Activated CD4-positive, alpha-beta T cell treated with anti-CD3 and anti-CD28 coated beads, Interleukin-2, amount 50 U/mL, for 48 hours (primary cell): ENCODE measurements at regions not wholly inside any gene's neighbourhood (a gene's known extent, or its start where the extent isn't known, plus 50 kb on each side); places are given as distances from the start of the nearest gene placed in this dataset.
"Not testable (repeated sequence)": the region's sequence is repeated elsewhere in the genome, so short reads cannot be mapped to it uniquely, and the experiment has no call there.

Source experiments
- DNase-seq, 2 experiments: peaks; one replicate each; pipeline ENCODE4 v3.0.0-alpha.2; 2020

DNA sequence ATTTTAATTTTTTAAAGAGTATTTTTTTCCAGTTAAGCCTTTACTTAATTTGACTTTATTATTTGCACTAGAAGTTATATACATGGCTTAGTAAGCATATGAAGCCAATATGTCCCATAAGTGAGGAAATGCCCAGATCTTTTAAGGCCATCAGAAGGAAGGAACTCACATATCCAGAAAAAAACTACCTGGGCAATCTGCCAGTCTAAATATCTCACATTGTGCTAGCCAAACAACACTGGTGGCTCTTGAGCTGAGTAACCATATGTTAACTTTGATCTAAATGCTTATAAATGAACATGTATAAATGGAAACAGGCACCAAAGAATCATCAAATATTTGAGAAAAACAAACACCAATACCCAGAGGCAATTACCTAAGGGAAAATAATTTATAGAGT is 138.6 kb upstream of the APOOL start:
- DNase-seq: no peak

- DNase-seq: not testable (repeated sequence)
These were observed 133.4 kb upstream of the APOOL start for GRCh38 chrX:84870281-84870680.

- DNase-seq: not testable (repeated sequence)
These were observed 131.4 kb upstream of the APOOL start for GRCh38 chrX:84872160-84872771.

DNA sequence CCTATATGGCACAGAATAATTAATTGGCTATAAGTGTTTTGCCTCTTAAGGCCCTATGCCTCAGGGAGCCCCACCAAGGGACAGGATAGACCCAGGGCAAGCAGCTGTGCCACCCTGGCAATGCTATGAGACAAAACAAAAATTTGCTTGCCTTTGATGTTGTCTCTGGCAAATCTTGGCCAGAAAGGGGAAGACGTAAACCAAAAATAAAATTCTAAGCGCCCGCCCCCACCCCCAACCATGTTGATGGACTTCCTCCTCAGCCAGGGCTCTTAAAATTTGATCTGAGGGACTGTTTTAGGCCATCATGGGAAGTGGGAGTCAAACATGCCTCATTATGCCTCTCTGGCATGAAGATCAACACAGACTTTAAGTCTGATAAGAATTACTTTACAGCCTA is 130.5 kb upstream of the APOOL start:
- no peak for DNase-seq

DNA sequence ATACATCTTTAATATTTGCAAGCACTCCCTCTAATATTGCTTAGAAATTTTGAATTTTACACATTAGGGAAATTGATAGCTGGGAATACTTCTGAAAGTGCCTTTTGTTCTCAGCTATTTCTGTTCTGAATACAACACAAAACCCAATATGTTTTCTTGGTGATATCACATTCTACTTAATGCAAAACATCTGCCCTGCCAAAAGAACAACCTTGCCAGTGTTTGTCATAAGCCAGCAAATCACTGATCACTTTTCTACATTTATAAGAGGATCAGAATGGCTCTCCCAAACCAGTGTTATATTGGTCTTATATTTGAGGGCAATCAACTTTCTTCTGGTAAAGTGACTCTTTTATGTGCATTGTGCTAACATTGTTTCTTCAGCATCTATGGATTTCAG is 126.8 kb upstream of the APOOL start:
- no peak for DNase-seq

GRCh38 chrX:84893897-84894296 is 109.8 kb upstream of the APOOL start:
- DNase-seq: no peak

DNA sequence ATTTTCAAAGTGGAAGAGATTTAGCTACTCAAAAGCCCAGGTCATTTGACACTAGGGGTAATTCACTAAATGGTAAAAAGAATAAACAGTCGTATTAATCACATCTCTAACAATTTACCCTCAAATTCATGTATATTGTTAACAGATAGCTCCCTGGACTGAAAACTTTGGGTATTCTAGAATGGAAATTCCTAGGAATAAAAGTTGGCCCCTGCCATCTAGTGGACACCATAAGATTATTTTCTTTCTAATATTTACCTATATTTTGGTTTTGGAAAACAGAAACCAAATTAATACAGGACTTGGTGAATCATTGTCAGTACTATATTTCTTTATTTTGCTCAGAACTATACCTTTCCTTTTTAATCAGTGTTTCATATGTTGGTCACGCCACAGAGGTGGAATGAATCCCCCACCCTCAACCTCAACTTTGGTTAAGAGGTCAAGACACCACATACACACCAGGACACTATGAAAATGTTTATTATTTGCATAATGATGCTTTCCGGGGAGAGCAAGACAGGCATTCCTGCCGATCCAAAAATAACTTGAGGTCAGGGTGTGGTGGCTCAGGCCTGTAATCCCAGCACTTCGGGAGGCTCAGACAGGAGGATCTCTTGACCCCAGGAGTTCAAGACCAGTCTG is 96.2 kb upstream of the APOOL start:
- no peak for DNase-seq

DNA sequence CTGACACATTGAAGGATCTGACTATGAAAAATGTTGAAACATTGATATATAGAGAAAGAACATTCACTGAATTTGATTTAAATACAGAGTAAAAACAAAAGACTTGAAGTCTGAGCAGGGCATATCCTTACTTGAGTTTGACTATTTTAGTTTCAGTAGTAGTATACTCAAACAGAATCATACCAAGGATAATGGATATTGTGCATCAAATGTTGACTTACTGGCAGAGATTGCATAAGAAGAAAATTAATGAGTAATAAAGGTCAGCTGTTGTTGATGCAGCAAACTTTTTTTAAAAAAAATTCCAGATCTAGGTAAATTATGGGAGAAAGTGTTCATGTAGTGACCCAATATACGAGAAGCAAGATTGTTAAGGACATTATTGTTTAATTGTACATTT is 94.5 kb upstream of the APOOL start:
- no peak for DNase-seq

GRCh38 chrX:84924624-84925023 is 79.1 kb upstream of the APOOL start:
- DNase-seq: no peak

DNA sequence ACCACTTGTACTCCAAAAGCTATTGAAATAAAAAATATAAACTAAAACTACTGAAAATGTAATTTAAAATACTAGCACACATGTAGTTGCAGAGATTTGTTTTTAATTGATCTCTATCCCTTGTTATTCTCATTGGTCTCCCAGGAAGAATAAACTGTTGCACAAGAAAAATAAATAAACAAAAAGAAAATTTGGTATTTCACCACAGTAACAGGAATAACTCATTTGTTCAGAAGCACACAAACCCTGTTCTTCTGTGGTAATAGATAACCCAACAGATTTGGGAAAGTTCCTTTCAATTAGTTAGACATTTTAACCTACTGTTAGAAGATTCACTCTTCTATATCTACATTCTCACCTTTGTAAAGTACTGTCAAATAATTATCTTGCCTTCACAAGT is 70.9 kb upstream of the APOOL start:
- DNase-seq: no peak

DNA sequence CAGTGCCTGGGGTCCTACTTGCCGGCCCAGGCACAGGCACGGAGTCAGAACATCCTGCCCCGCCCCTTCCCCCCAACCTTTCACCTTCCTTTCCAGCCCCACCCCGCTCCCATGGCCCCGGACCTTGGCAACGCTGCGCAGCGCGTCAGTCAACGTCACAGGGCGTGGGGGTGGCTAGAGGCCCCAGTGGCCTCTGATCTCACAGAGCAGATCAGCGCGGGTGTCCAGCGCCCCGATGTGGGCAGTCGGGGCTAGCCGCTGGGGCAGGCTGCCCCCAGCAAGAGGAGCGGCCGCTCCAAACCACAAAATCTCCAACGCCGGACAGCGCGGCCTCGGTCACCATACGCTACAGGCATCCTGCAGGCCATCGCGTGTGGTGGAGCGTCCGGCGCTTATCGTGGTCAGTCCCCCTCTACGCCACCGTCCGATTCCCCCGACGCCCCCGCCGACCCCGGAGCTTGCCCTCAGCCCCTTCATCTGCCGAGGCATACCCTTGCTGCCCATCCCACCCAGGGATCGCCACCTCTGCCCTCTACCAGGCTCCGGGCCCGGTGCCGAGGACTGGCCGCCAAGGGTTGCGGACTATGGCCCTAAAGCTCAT is 69.6 kb upstream of the APOOL start:
- no peak for DNase-seq
